RWPE2 (cell line): ENCODE measurements at regions not wholly inside any gene's neighbourhood (a gene's known extent, or its start where the extent isn't known, plus 50 kb on each side); places are given as distances from the start of the nearest gene placed in this dataset.
A peak's percentile ranks its signal among the peaks of the same experiment; 100 is the strongest.

ENCODE experiments used
- ATAC-seq: fragments of 200-7000 bp; cut with Tn5 transposase; 3 replicates; pipeline ENCODE4 v1.9.1; 2021; ENCODE audit warnings: low read depth
- DNase-seq: peaks from one replicate; pipeline ENCODE4 v3.0.0-alpha.2; 2020; ENCODE audit warnings: low spot score
- H3K27ac ChIP-seq: fragments of 450-650 bp; 2 replicates; pipeline ENCODE4 v1.5.1; 2017; ENCODE audit warnings: mild to moderate bottlenecking; ENCODE audit not compliant: poor library complexity, severe bottlenecking
- H3K27me3 ChIP-seq: fragments of 250-450 bp; sonication (Bioruptor Pico); 2 replicates; pipeline ENCODE4 v1.5.1; 2021; ENCODE audit warnings: mild to moderate bottlenecking, moderate library complexity; ENCODE audit not compliant: insufficient read depth, poor library complexity, severe bottlenecking
- H3K36me3 ChIP-seq: fragments of 250-450 bp; sonication (Bioruptor Pico); 2 replicates; pipeline ENCODE4 v1.5.1; 2020; ENCODE audit warnings: low read depth, mild to moderate bottlenecking, moderate library complexity
- H3K4me1 ChIP-seq: fragments of 250-450 bp; sonication (Bioruptor Pico); 2 replicates; pipeline ENCODE4 v1.5.1; 2021; ENCODE audit warnings: mild to moderate bottlenecking, moderate library complexity; ENCODE audit not compliant: insufficient read depth, poor library complexity, severe bottlenecking
- H3K4me3 ChIP-seq: fragments of 250-450 bp; sonication (Bioruptor Pico); 2 replicates; pipeline ENCODE4 v1.5.1; 2021; ENCODE audit warnings: mild to moderate bottlenecking, moderate library complexity; ENCODE audit not compliant: severe bottlenecking
- H3K9me3 ChIP-seq: fragments of 250-450 bp; sonication (Bioruptor Pico); 2 replicates; pipeline ENCODE4 v1.5.1; 2021; ENCODE audit warnings: mild to moderate bottlenecking, moderate library complexity; ENCODE audit not compliant: severe bottlenecking
- CTCF ChIP-seq: fragments of 450-650 bp; IDR thresholded peaks from one replicate; pipeline ENCODE4 v1.5.1; 2017; ENCODE audit warnings: mild to moderate bottlenecking, moderate library complexity; ENCODE audit not compliant: poor library complexity, severe bottlenecking

DNA sequence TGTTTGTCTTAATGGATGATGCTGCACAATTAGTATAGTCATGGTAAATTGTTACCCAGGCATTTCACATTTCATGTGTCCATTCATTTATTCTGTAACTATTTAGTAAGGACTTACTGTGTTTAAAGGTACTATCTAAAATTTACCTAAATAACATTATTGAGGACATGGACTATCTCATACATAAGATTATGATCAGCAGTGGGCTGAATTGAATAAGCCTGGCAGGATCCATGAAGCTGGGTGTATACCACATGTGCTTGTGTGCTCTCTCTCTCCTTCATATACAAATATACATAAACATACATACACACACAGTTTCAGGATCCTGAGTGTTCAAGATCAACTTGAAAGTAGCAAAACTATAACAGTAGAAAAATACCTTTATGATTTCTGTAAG, 595.4 kb downstream of the EPM2A start:
- Histone ChIP-seq H3K4me3 (no peak overlapping the region), H3K27me3 (no peaks in the 10 kb centered on the region), H3K36me3 (no peaks in the 10 kb centered on the region), H3K9me3 (no peaks in the 10 kb centered on the region), H3K27ac (no peak overlapping the region), H3K4me1 (no peaks in the 10 kb centered on the region)
- ATAC-seq (no peak), DNase-seq (no peak)
- no peak for TF ChIP-seq CTCF

DNA sequence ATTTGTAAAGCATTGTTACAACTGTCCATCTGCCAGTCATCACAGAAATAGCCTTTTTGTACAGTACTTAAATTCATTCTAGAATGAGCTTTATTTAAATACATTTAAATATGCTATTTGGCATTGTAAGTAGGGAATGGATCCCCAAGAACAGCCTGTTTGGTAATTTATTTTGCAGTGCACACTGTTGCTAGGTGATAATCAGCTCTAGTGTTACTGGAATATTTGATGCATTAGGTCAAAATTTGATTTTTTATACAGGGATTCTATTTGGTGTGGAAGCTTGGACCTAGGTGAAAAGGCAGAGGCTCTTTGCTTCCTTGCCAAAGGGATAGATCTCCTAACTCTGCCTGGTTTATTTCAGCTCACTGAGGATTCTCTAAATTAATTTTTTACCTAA, 593.7 kb downstream of the EPM2A start:
- no peak overlapping the region for H3K4me3 ChIP-seq
- no peak overlapping the region for H3K27ac ChIP-seq
- H3K9me3 ChIP-seq: no peaks in the 10 kb centered on the region
- H3K27me3 ChIP-seq: no peaks in the 10 kb centered on the region
- H3K4me1 ChIP-seq: no peaks in the 10 kb centered on the region
- no peak for TF ChIP-seq CTCF
- ATAC-seq: no peak
- no peak for DNase-seq
- H3K36me3 ChIP-seq: no peaks in the 10 kb centered on the region

GRCh38 chr6:145142958-145143357, 592.4 kb downstream of the EPM2A start:
- ATAC-seq (no peak), DNase-seq (no peak)
- peaks cover 6% of the 10 kb centered on the region for H3K4me1 ChIP-seq
- H3K27me3 ChIP-seq: no peaks in the 10 kb centered on the region
- no peak overlapping the region for H3K27ac ChIP-seq
- no peak for TF ChIP-seq CTCF
- no peak overlapping the region for H3K4me3 ChIP-seq
- no peaks in the 10 kb centered on the region for H3K9me3 ChIP-seq
- no peaks in the 10 kb centered on the region for H3K36me3 ChIP-seq

- Histone ChIP-seq H3K36me3 (no peaks in the 10 kb centered on the region), H3K4me1 (peaks cover 9% of the 10 kb centered on the region), H3K27me3 (no peaks in the 10 kb centered on the region), H3K9me3 (no peaks in the 10 kb centered on the region), H3K4me3 (no peak overlapping the region), H3K27ac (no peak overlapping the region)
- no peak for TF ChIP-seq CTCF
- DNase-seq (no peak), ATAC-seq (no peak)
Observed at GRCh38 chr6:145143379-145143778, 591.9 kb downstream of the EPM2A start.

DNA sequence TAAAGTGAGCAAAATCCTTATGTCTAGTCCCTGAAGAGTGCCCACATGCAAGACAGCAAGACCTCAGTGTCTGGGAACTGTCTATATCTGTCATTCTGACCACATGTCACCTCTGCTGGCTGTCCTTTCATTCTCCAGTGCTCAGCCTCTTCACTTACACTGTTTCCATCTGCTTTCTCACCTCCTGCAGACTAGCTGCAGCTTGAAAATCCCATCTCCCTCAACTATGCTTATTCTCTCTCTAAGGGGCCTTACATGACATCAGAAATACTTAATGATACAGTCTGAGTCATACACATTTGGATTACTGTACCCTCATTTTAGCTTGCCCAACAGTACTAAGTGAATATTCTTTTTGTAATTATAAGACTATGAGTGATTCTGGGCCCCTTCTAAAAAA, 587.8 kb downstream of the EPM2A start:
- Histone ChIP-seq H3K9me3 (no peaks in the 10 kb centered on the region), H3K4me1 (peaks cover 12% of the 10 kb centered on the region), H3K27me3 (no peaks in the 10 kb centered on the region), H3K27ac (peak overlapping the region; percentile 39), H3K36me3 (no peaks in the 10 kb centered on the region), H3K4me3 (no peak overlapping the region)
- no peak for TF ChIP-seq CTCF
- ATAC-seq: peak; percentile 50; the same call in 2 of the 3 replicates
- DNase-seq: no peak
